K562 (cell line): ENCODE measurements at regions not wholly inside any gene's neighbourhood (a gene's known extent, or its start where the extent isn't known, plus 50 kb on each side); places are given as distances from the start of the nearest gene placed in this dataset.

Experiments
- ATAC-seq: fragments of 200-7000 bp; cut with Tn5 transposase; 3 replicates; pipeline ENCODE4 v1.9.1; 2020; ENCODE audit warnings: moderate library complexity
- BruUV-seq: library from RNA; stranded (reverse); fragments of 400-500 nt; replicated peaks from 2 replicates; lab custom pipeline; 2021; lab: Mats Ljungman, UMichigan
- CTCF ChIA-PET: fragments of 300-600 bp; formaldehyde crosslinking; extraction: SDS; loops from one replicate; lab custom pipeline; 2021; ENCODE audit warnings: low intra/inter-chr PET ratio; lab: Yijun Ruan, JAX
- POLR2A ChIA-PET: fragments of 300-600, 350-650 bp; sonication (Branson Sonifier 250); formaldehyde crosslinking; extraction: SDS; loops from one replicate; lab custom pipeline; 2021; ENCODE audit warnings: antibody characterized with exemption, inconsistent platforms; lab: Yijun Ruan, JAX
- DNase-seq, 4 experiments: peaks; one replicate each; pipeline versions ENCODE4 v3.0.0 to v3.0.0-alpha.2; 2011 to 2018; ENCODE audit warnings: low spot score in 3 of 4, mixed read lengths in 3 of 4; ENCODE audit errors: extremely low read depth in 1 of 4
- FAIRE-seq: peaks from 2 replicates; lab custom pipeline; 2011; peaks lifted over from hg19 to GRCh38; lab: Jason Lieb, UNC
- H2AFZ ChIP-seq: 2 replicates; pipeline ENCODE4 v1.6.0; 2011; ENCODE audit warnings: low read depth, low read length, control low read depth, inconsistent platforms
- H3K27ac ChIP-seq: fragments of 200-600 bp; 3 replicates; pipeline ENCODE4 v1.8.0; 2011; ENCODE audit warnings: low read depth, mild to moderate bottlenecking, control low read depth, inconsistent platforms, low read length, moderate library complexity, mixed read lengths; ENCODE audit errors: extremely low read depth
- H3K27me3 ChIP-seq, 2 experiments: fragments of 300-600 bp in 1 of 2; 2 replicates in 1 of 2; 3 replicates in 1 of 2; pipeline versions ENCODE4 v1.6.0 to v1.8.0; 2011; ENCODE audit warnings: inconsistent platforms in 2 of 2, low read length in 2 of 2, mild to moderate bottlenecking in 1 of 2, mixed read lengths in 1 of 2, moderate library complexity in 1 of 2; ENCODE audit not compliant: control insufficient read depth in 2 of 2, insufficient read depth in 2 of 2
- H3K36me3 ChIP-seq: fragments of 300-600 bp; 3 replicates; pipeline ENCODE4 v1.8.0; 2011; ENCODE audit warnings: mild to moderate bottlenecking, low read length, inconsistent platforms; ENCODE audit not compliant: control insufficient read depth, insufficient read depth
- H3K4me1 ChIP-seq, 2 experiments: fragments of 200-600 bp in 1 of 2; replicated peaks in 1 of 2; 2 replicates in 1 of 2; 3 replicates in 1 of 2; pipeline versions ENCODE4 v1.5.1 to v1.8.0; 2011; ENCODE audit warnings: inconsistent platforms in 2 of 2, low read length in 2 of 2, mild to moderate bottlenecking in 1 of 2, mixed read lengths in 1 of 2, moderate library complexity in 1 of 2; ENCODE audit not compliant: control insufficient read depth in 2 of 2, insufficient read depth in 2 of 2
- H3K4me2 ChIP-seq: 2 replicates; pipeline ENCODE4 v1.6.1; 2011; ENCODE audit warnings: low read length, control low read depth, inconsistent platforms, mixed read lengths; ENCODE audit not compliant: insufficient read depth
- H3K4me3 ChIP-seq: fragments of 200-600 bp; sonication (generic), shearing (Covaris generic); 2 replicates; pipeline ENCODE4 v1.5.1; 2016; ENCODE audit warnings: control low read depth, inconsistent platforms
- H3K79me2 ChIP-seq: fragments of 200-600 bp; 3 replicates; pipeline ENCODE4 v1.8.0; 2011; ENCODE audit warnings: low read length, inconsistent platforms; ENCODE audit not compliant: control insufficient read depth, insufficient read depth
- H3K9ac ChIP-seq, 2 experiments: 2 replicates each; pipeline versions ENCODE4 v1.6.0 to v1.6.1; 2011; ENCODE audit warnings: low read depth in 2 of 2, low read length in 2 of 2, control low read depth in 1 of 2, inconsistent platforms in 1 of 2, mild to moderate bottlenecking in 1 of 2, mixed read lengths in 1 of 2; ENCODE audit not compliant: insufficient read depth in 1 of 2
- H3K9me1 ChIP-seq: one replicate; pipeline ENCODE4 v1.6.0; 2011; ENCODE audit warnings: inconsistent platforms, mild to moderate bottlenecking, low read length, moderate library complexity; ENCODE audit not compliant: control insufficient read depth, insufficient read depth
- H3K9me3 ChIP-seq: replicated peaks from 2 replicates; pipeline ENCODE4 v1.5.1; 2011; ENCODE audit warnings: low read depth, low read length, inconsistent platforms; ENCODE audit not compliant: control insufficient read depth, insufficient read depth
- H4K20me1 ChIP-seq: replicated peaks from 2 replicates; pipeline ENCODE4 v1.6.1; 2011; ENCODE audit warnings: low read length, inconsistent platforms, mixed read lengths; ENCODE audit not compliant: control insufficient read depth, insufficient read depth
- AFF4 ChIP-seq: sonication (generic); formaldehyde crosslinking; IDR thresholded peaks from 2 replicates; pipeline ENCODE4 v1.8.0; 2023; ENCODE audit warnings: mild to moderate bottlenecking, missing genetic modification reagents
- ARHGAP35 ChIP-seq: fragments of 450-650 bp; IDR thresholded peaks from 2 replicates; pipeline ENCODE4 v1.6.1; 2018; ENCODE audit not compliant: partially characterized antibody
- BRD4 ChIP-seq: fragments of 200-600 bp; sonication (generic); IDR thresholded peaks from 2 replicates; pipeline ENCODE4 v1.6.1; 2017; ENCODE audit warnings: inconsistent platforms
- DACH1 ChIP-seq: fragments of 450-650 bp; IDR thresholded peaks from 2 replicates; pipeline ENCODE4 v1.6.1; 2018; ENCODE audit not compliant: partially characterized antibody
- NFE2 ChIP-seq: IDR thresholded peaks from 2 replicates; pipeline ENCODE4 v1.6.1; 2014; ENCODE audit warnings: antibody characterized with exemption, low read depth
- PURB ChIP-seq: sonication (generic); formaldehyde crosslinking; IDR thresholded peaks from 2 replicates; pipeline ENCODE4 v1.9.0; 2021; ENCODE audit warnings: low read depth, mild to moderate bottlenecking, missing genetic modification reagents
- RBM14 ChIP-seq: fragments of 200-400 bp; formaldehyde crosslinking; IDR thresholded peaks from 2 replicates; pipeline ENCODE4 v1.6.1; 2018; ENCODE audit warnings: low read depth, mild to moderate bottlenecking, low read length, moderate library complexity, borderline replicate concordance; ENCODE audit not compliant: insufficient read depth
- U2AF1 ChIP-seq: fragments of 200-400 bp; formaldehyde crosslinking; optimal IDR thresholded peaks from 2 replicates; pipeline ENCODE3; 2017; ENCODE audit warnings: mild to moderate bottlenecking, low read depth, low read length, moderate library complexity
- ZC3H11A ChIP-seq: IDR thresholded peaks from 2 replicates; pipeline ENCODE4 v1.6.1; 2012; ENCODE audit warnings: low read depth, low read length, improper control_type of control experiment
- ZMIZ1 ChIP-seq, 2 experiments: fragments of 150-350 bp in 1 of 2; IDR thresholded peaks; 2 replicates each; pipeline ENCODE4 v1.6.1; 2012 to 2016; ENCODE audit warnings: low read depth in 2 of 2, low read length in 2 of 2, mild to moderate bottlenecking in 1 of 2, moderate library complexity in 1 of 2
- ZNF217 ChIP-seq: sonication (generic); formaldehyde crosslinking; IDR thresholded peaks from 2 replicates; pipeline ENCODE4 v1.8.0; 2022; ENCODE audit warnings: mild to moderate bottlenecking, missing genetic modification reagents
- in situ Hi-C: fragments of 300-500 bp; cut with MboI; formaldehyde crosslinking; loops from 4 replicates; pipeline ENCODE4 v1.15.0; 2018; ENCODE audit warnings: inconsistent platforms, mixed read lengths
- intact Hi-C: fragments of 100-400 bp; cut with micrococcal nuclease; formaldehyde crosslinking; loops from 2 replicates; pipeline ENCODE4 v1.14.2; 2022

GRCh38 chr7:17528636-17529035 is 230.2 kb downstream of the AHR start:
- CTCF ChIA-PET: no interaction called here

More at GRCh38 chr7:17528636-17529035, 230.2 kb downstream of the AHR start:
- H3K27me3 ChIP-seq: no peaks in the 10 kb centered on the region
- no peaks in the 10 kb centered on the region for H3K79me2 ChIP-seq
- POLR2A ChIA-PET: no interaction called here
- no peak overlapping the region for H3K9ac ChIP-seq
- TF ChIP-seq ZMIZ1 (IDR thresholded peaks at IDR 0.05; ENCODE audit: low read depth in 2 of 2, low read length in 2 of 2) (no peak), NFE2 (no peak), BRD4 (no peak), U2AF1 (no peak), PURB (no peak), ARHGAP35 (no peak), AFF4 (no peak), ZC3H11A (no peak), DACH1 (no peak), RBM14 (no peak), ZNF217 (CRISPR knock-in tag) (no peak)
- no peak for DNase-seq
- no peaks in the 10 kb centered on the region for H3K9me1 ChIP-seq
- H3K4me1 ChIP-seq: no peaks in the 10 kb centered on the region
- no TSS peak for BruUV-seq
- H2AFZ ChIP-seq: no peak overlapping the region
- FAIRE-seq: no peak
- no peak overlapping the region for H3K4me3 ChIP-seq
- no peaks in the 10 kb centered on the region for H4K20me1 ChIP-seq
- H3K4me2 ChIP-seq: no peak overlapping the region
- intact Hi-C loops (no loop called here), in situ Hi-C loops (no loop called here)
- ATAC-seq: no peak
- no peaks in the 10 kb centered on the region for H3K9me3 ChIP-seq
- H3K27ac ChIP-seq: no peak overlapping the region
- no peaks in the 10 kb centered on the region for H3K36me3 ChIP-seq
